HG03354 (cell line): ENCODE measurements at regions not wholly inside any gene's neighbourhood (a gene's known extent, or its start where the extent isn't known, plus 50 kb on each side); places are given as distances from the start of the nearest gene placed in this dataset.
"Not testable (repeated sequence)": the region's sequence is repeated elsewhere in the genome, so short reads cannot be mapped to it uniquely, and the experiment has no call there.

Source experiments
- ATAC-seq: cut with Tn5 transposase; IDR thresholded peaks from one replicate; pipeline ENCODE4 v1.9.1; 2021; ENCODE audit warnings: mild to moderate bottlenecking; ENCODE audit not compliant: unreplicated experiment, poor library complexity, severe bottlenecking

- ATAC-seq: no peak
Measured at GRCh38 chr5:4553130-4553529, 587.0 kb upstream of the ADAMTS16 start.

GRCh38 chr5:4553978-4554377 is 586.2 kb upstream of the ADAMTS16 start:
- no peak for ATAC-seq

- ATAC-seq: no peak
Measured at GRCh38 chr5:4555725-4556285, 584.3 kb upstream of the ADAMTS16 start.

GRCh38 chr5:4561403-4561802 is 578.7 kb upstream of the ADAMTS16 start:
- ATAC-seq: no peak

- ATAC-seq: no peak
Measured at GRCh38 chr5:4563400-4563799, 576.7 kb upstream of the ADAMTS16 start.

GRCh38 chr5:4570047-4570995 is 569.8 kb upstream of the ADAMTS16 start:
- no peak for ATAC-seq

GRCh38 chr5:4571248-4571948 is 568.7 kb upstream of the ADAMTS16 start:
- ATAC-seq: no peak

- no peak for ATAC-seq
Measured at GRCh38 chr5:4572311-4573100, 567.6 kb upstream of the ADAMTS16 start.

- ATAC-seq: no peak
Measured at GRCh38 chr5:4575608-4576007, 564.5 kb upstream of the ADAMTS16 start.

- no peak for ATAC-seq
Measured at GRCh38 chr5:4576161-4576748, 563.9 kb upstream of the ADAMTS16 start.

GRCh38 chr5:4576908-4577307 is 563.2 kb upstream of the ADAMTS16 start:
- no peak for ATAC-seq

- ATAC-seq: no peak
Measured at GRCh38 chr5:4579679-4580078, 560.5 kb upstream of the ADAMTS16 start.

- no peak for ATAC-seq
Measured at GRCh38 chr5:4580772-4581171, 559.4 kb upstream of the ADAMTS16 start.

- no peak for ATAC-seq
Measured at GRCh38 chr5:4581289-4581688, 558.8 kb upstream of the ADAMTS16 start.

- no peak for ATAC-seq
Measured at GRCh38 chr5:4584982-4585381, 555.1 kb upstream of the ADAMTS16 start.

GRCh38 chr5:4613440-4613839 is 526.7 kb upstream of the ADAMTS16 start:
- ATAC-seq: no peak

GRCh38 chr5:4614088-4614487 is 526.0 kb upstream of the ADAMTS16 start:
- ATAC-seq: no peak

GRCh38 chr5:4615369-4615768 is 524.8 kb upstream of the ADAMTS16 start:
- not testable (repeated sequence) for ATAC-seq

GRCh38 chr5:4625206-4625896 is 514.8 kb upstream of the ADAMTS16 start:
- ATAC-seq: no peak
